ENCODE measurements at regions not wholly inside any gene's neighbourhood (a gene's known extent, or its start where the extent isn't known, plus 50 kb on each side); places are given as distances from the start of the nearest gene placed in this dataset.

DNA sequence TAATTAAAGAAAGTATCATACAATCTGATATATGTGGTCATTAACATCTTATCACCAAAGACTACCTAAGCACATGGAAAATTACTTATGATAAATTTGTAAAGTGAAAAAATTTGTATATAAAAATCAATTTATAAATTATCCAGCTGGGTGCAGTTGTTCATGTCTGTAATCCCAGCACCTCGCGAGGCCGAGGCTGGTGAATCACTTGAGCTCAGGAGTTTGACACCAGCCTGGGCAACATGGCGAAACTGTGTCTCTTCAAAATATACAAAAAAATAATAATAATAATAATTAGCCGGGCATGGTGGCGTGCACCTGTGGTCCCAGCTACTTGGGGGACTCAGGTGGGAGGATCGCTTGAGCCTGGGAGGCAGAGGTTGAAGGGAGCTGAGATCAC is 82.8 kb upstream of the SYT6 start:
- DNase-seq (ENCODE audit: extremely low spot score), result no peak
- POLR2A ChIA-PET, result no interaction called here
- CTCF ChIA-PET, result interaction anchor here (2.4 kb wide), 1 partner anchor 46 kb away, joined by 8 read pairs; no protein-coding TSS in a partner anchor
- TF ChIP-seq, protein P1, sequence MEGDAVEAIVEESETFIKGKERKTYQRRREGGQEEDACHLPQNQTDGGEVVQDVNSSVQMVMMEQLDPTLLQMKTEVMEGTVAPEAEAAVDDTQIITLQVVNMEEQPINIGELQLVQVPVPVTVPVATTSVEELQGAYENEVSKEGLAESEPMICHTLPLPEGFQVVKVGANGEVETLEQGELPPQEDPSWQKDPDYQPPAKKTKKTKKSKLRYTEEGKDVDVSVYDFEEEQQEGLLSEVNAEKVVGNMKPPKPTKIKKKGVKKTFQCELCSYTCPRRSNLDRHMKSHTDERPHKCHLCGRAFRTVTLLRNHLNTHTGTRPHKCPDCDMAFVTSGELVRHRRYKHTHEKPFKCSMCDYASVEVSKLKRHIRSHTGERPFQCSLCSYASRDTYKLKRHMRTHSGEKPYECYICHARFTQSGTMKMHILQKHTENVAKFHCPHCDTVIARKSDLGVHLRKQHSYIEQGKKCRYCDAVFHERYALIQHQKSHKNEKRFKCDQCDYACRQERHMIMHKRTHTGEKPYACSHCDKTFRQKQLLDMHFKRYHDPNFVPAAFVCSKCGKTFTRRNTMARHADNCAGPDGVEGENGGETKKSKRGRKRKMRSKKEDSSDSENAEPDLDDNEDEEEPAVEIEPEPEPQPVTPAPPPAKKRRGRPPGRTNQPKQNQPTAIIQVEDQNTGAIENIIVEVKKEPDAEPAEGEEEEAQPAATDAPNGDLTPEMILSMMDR (IDR thresholded peaks at IDR 0.05; ENCODE audit: control extremely low read depth, extremely low read depth, low read depth, missing control alignments), result no peak

DNA sequence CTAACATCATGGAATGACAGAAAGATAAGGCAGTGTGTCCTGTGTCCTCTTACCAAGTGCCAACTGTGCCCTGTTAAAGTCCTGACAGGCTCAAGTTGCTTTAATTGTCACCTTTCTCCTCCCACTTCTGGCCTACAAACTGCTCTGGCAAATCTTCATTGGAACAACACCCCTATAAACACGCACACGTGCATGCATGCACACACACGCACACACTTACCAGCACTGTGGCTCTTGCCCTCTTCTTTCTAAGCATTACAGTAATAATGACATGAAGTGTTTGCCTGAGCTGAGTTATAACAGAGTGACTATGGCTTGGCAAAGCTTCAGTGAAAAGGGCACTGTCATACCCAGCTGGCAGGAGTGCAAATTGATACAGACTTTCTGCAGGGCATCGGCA is 82.3 kb upstream of the SYT6 start:
- TF ChIP-seq, protein P1 (IDR thresholded peaks at IDR 0.05; ENCODE audit: control extremely low read depth, extremely low read depth, low read depth, missing control alignments), result no peak
- CTCF ChIA-PET, result interaction anchor here (2.4 kb wide), 1 partner anchor 47 kb away, joined by 8 read pairs; no protein-coding TSS in a partner anchor
- no peak for DNase-seq (ENCODE audit: extremely low spot score)
- POLR2A ChIA-PET, result no interaction called here

DNA sequence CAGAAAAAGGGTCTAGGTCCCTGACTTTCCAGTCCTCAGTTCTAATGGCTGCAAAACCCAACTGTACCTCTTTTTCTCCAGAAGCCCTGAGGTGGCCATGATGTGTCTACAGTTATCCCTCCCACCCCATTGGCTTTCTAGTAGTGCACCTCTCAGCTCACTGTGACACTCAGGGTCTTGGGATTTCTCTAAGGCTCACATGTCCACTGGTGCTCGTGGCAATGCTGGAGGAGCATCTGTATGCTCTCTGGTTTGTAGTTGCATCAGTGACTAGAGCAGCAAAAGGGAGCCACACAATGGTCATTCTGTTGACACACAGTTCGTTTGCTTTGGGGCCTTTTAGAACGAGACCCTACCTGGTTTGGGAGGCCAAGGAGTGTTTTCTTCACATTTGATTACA is 81.6 kb upstream of the SYT6 start:
- TF ChIP-seq, protein P1 (IDR thresholded peaks at IDR 0.05; ENCODE audit: control extremely low read depth, extremely low read depth, low read depth, missing control alignments), result no peak
- CTCF ChIA-PET, result no interaction called here
- DNase-seq (ENCODE audit: extremely low spot score), result no peak
- POLR2A ChIA-PET, result no interaction called here

DNA sequence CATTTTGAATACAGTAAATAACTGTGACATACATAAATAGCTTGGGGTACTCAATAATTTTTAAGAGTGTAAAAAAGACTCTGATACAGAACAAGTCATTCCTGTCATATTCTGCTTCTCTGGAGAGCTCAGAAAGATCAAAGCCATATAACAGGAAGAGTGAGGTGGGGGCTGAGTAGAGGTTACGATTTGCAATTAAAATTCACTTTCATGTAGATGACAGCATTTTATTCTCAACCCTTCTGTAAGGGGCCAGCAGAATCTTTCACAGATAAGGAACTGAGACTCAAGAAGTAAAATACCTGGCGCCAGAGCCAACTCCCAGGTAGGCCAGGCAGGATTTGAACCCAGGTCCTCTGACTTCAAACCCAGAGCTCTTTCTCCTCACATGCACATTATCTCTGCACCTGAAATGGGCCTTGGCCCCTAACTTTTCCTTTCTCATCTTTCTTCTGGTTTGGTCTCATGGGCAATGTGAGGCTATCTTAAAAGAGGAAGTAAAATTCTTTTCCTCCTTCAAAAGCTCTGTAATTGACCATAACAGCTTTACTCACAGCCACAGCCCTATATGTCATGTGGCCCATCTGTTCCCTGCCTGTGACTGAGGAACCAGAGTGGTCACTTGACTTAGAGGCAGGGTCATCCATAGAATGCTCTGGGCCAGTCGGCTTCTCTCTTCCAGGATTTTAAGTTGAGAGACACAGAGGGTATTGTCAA is 80.9 kb upstream of the SYT6 start:
- POLR2A ChIA-PET, result no interaction called here
- DNase-seq (ENCODE audit: extremely low spot score), result peak; percentile 26
- TF ChIP-seq, protein P1 (IDR thresholded peaks at IDR 0.05; ENCODE audit: control extremely low read depth, extremely low read depth, low read depth, missing control alignments), result no peak
- CTCF ChIA-PET, result interaction anchor here (1.2 to 1.5 kb wide), 3 partner anchors 16 to 256 kb away, joined by 3 to 4 read pairs (median 3); no protein-coding TSS in a partner anchor

DNA sequence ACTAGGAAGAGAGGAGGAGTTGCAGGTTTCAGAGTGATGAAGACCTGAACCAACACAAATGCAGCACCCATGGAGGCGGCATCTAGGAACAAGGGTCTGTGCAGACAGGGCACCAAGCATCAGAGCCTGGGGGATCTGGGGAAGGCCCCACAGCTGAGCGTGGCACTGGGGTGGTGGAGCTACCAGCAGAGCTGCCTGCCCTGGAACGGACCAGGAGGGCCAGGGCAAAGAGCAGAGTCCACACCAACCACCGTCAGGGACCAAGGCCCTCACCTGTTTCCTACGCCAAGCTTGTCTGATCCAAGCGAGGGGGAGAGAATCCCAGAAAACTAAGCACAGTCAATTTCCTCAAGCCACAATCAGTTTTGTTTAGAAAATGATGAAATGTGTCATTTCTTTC is 79.0 kb upstream of the SYT6 start:
- TF ChIP-seq, protein P1 (IDR thresholded peaks at IDR 0.05; ENCODE audit: control extremely low read depth, extremely low read depth, low read depth, missing control alignments), result no peak
- POLR2A ChIA-PET, result no interaction called here
- CTCF ChIA-PET, result interaction anchor here (1.5 kb wide), 1 partner anchor 50 kb away, joined by 4 read pairs; no protein-coding TSS in a partner anchor
- DNase-seq (ENCODE audit: extremely low spot score), result no peak

DNA sequence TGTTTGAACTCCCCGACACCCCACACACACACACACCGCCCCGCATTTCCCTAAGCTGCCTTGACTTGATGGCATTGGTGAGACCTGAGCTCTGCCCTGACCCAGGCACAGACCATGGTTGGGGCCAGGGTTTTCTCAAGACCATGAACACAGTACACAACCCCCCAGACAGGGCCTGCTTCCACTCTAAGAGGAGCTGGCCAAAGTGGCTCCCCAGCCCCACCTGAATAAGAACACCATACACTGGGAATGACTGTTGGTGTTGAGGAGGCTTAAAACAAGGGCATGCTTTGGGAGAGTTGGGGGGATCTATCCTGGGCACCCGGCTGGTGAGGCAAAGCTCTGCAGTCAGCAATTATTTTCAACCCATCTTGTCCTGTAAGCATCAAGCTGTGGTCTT is 77.6 kb upstream of the SYT6 start:
- POLR2A ChIA-PET, result no interaction called here
- TF ChIP-seq, protein P1 (IDR thresholded peaks at IDR 0.05; ENCODE audit: control extremely low read depth, extremely low read depth, low read depth, missing control alignments), result no peak
- no peak for DNase-seq (ENCODE audit: extremely low spot score)
- CTCF ChIA-PET, result interaction anchor here (0.9 to 1.2 kb wide), 3 partner anchors 12 to 70 kb away, joined by 3 read pairs; no protein-coding TSS in a partner anchor

Measured in GM10248 (cell line).